Activated T-cell treated with anti-CD3 and anti-CD28 coated beads, Interleukin-2, amount 50 U/mL, for 72 hours (primary cell): ENCODE measurements at regions not wholly inside any gene's neighbourhood (a gene's known extent, or its start where the extent isn't known, plus 50 kb on each side); places are given as distances from the start of the nearest gene placed in this dataset.

ENCODE experiments used
- ATAC-seq, 2 donors: fragments of 150-1000 bp; cut with Tn5 transposase; replicated peaks in 1 of 2; 2 replicates each; pipeline ENCODE4 v1.10.0; 2021; ENCODE audit warnings: moderate library complexity in 2 of 2, mild to moderate bottlenecking in 1 of 2
- DNase-seq, 2 donors: peaks; one replicate each; pipeline ENCODE4 v3.0.0; 2021 to 2022; ENCODE audit warnings: mixed read lengths in 1 of 2
- H3K27ac Mint-ChIP-seq: one replicate; pipeline ENCODE4 v1.8.0; 2022; ENCODE audit warnings: mild to moderate bottlenecking, moderate library complexity, mixed read lengths
- H3K27me3 Mint-ChIP-seq: one replicate; pipeline ENCODE4 v1.8.0; 2022; ENCODE audit warnings: low read depth, mixed read lengths
- H3K36me3 Mint-ChIP-seq, 2 donors: one replicate each; pipeline ENCODE4 v1.8.0; 2022; ENCODE audit warnings: mixed read lengths in 2 of 2, mild to moderate bottlenecking in 1 of 2; ENCODE audit not compliant: insufficient read depth in 2 of 2
- H3K4me1 Mint-ChIP-seq: one replicate; pipeline ENCODE4 v1.8.0; 2022; ENCODE audit warnings: low read depth, mixed read lengths
- H3K4me3 Mint-ChIP-seq, 2 donors: one replicate each; pipeline ENCODE4 v1.8.0; 2022; ENCODE audit warnings: mild to moderate bottlenecking in 2 of 2, mixed read lengths in 2 of 2, moderate library complexity in 2 of 2
- H3K9me3 Mint-ChIP-seq, 2 donors: one replicate each; pipeline ENCODE4 v1.8.0; 2022; ENCODE audit warnings: mixed read lengths in 2 of 2

- no peak overlapping the region for H3K4me3 Mint-ChIP-seq
- H3K27ac Mint-ChIP-seq, result no peak overlapping the region
Observed at GRCh38 chr5:145340099-145340498, 495.0 kb downstream of the PRELID2 start.

GRCh38 chr5:145324767-145325479 is 510.2 kb downstream of the PRELID2 start:
- ATAC-seq, result no peak
- H3K27ac Mint-ChIP-seq, result no peak overlapping the region
- no peaks in the 10 kb centered on the region for H3K27me3 Mint-ChIP-seq
- DNase-seq, result no peak
- no peaks in the 10 kb centered on the region for H3K4me1 Mint-ChIP-seq
- peaks cover 0 to 13% of the 10 kb centered on the region in 2 donors for H3K9me3 Mint-ChIP-seq
- H3K36me3 Mint-ChIP-seq, result no peaks in the 10 kb centered on the region
- H3K4me3 Mint-ChIP-seq, result no peak overlapping the region

More at GRCh38 chr5:145340099-145340498, 495.0 kb downstream of the PRELID2 start:
- ATAC-seq (no peak), DNase-seq (no peak)
- H3K9me3 Mint-ChIP-seq, result peaks cover under 1 to 8% of the 10 kb centered on the region in 2 donors
- H3K4me1 Mint-ChIP-seq, result no peaks in the 10 kb centered on the region
- no peaks in the 10 kb centered on the region for H3K27me3 Mint-ChIP-seq
- H3K36me3 Mint-ChIP-seq, result no peaks in the 10 kb centered on the region

GRCh38 chr5:145324101-145324500 is 511.0 kb downstream of the PRELID2 start:
- H3K9me3 Mint-ChIP-seq, result peaks cover 0 to 5% of the 10 kb centered on the region in 2 donors
- no peak overlapping the region for H3K4me3 Mint-ChIP-seq

DNA sequence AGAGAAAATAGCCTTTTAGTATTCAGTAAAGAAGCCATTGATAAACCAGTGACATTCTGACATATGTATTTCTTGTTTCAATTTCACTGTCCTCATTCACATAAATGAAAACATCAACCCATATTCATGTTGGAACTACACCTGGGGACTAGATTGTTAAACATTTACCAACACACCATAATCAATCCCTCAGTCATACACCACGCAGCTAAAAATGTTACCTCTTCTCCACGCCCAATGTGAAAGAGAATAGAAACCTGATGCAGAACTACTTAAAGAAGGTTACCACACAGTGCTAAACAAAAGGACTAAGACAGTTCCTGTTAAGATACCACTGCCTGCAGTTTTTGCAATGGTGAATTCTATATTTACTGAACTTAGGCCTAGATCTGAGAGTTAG is 518.9 kb downstream of the PRELID2 start:
- H3K36me3 Mint-ChIP-seq, result no peaks in the 10 kb centered on the region
- no peaks in the 10 kb centered on the region for H3K27me3 Mint-ChIP-seq
- no peaks in the 10 kb centered on the region for H3K4me1 Mint-ChIP-seq
- H3K27ac Mint-ChIP-seq, result no peak overlapping the region
- no peak overlapping the region for H3K4me3 Mint-ChIP-seq
- H3K9me3 Mint-ChIP-seq, result peaks cover 3 to 4% of the 10 kb centered on the region in 2 donors
- DNase-seq (no peak), ATAC-seq (no peak)

More at GRCh38 chr5:145324101-145324500, 511.0 kb downstream of the PRELID2 start:
- Mint-ChIP-seq H3K27ac (no peak overlapping the region), H3K27me3 (no peaks in the 10 kb centered on the region), H3K4me1 (no peaks in the 10 kb centered on the region), H3K36me3 (no peaks in the 10 kb centered on the region)
- ATAC-seq (no peak), DNase-seq (no peak)

DNA sequence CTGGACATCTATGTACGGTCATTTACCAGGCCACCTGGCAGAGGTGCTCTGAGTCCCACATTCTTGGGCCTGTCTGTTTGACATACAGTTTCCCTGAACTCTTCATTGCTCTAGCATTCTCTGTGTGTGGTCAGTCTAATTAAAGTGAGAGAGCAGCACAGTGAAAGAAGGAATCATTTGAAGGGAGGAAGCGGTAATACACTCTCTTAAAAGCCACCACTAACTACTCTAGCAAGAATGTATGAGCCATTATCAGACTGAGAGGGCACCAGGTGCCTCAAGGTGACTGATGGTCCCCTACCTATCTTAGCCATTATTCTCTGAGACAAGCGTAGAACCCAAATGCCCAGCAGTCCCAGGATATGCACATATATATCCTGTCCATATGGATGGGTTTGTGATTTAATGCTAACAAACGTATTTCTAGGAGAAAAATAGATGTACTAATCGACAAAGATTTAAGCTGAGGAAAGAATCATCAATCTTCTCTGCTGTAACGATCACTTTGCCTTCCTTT is 527.2 kb downstream of the PRELID2 start:
- no peak for DNase-seq
- Mint-ChIP-seq H3K4me1 (no peaks in the 10 kb centered on the region), H3K27me3 (no peaks in the 10 kb centered on the region), H3K27ac (no peak overlapping the region), H3K9me3 (peaks cover 3 to 5% of the 10 kb centered on the region in 2 donors), H3K36me3 (no peaks in the 10 kb centered on the region), H3K4me3 (no peak overlapping the region)
- no peak for ATAC-seq

DNA sequence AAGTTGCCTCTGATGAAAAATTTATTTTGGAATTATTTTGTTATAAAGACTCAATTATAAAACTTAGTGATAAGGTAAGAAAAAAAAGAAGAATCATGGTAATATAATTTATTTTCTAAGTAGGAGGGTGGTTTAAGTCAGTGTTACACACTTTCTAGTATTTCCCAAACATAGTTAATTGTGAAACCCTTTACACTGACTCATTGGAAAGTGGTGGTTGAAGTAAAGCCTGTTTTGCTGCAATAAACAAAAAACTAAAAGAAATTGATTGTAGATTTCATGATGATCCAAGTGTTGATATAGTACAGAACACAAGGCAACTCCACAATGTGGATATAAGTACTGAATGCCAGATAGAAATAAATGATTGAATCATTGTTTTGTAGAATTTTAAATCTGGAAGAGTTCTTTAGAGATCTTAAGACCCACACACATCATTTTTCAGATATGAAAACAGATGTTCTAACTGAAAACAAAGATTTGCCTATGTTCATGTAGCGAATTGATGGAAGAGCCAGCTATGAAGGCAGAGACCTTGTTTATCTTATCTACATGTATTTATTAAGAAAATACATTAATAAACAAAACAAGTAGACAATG is 539.8 kb downstream of the PRELID2 start:
- Mint-ChIP-seq H3K9me3 (peaks cover 4 to 6% of the 10 kb centered on the region in 2 donors), H3K27ac (no peak overlapping the region)

DNA sequence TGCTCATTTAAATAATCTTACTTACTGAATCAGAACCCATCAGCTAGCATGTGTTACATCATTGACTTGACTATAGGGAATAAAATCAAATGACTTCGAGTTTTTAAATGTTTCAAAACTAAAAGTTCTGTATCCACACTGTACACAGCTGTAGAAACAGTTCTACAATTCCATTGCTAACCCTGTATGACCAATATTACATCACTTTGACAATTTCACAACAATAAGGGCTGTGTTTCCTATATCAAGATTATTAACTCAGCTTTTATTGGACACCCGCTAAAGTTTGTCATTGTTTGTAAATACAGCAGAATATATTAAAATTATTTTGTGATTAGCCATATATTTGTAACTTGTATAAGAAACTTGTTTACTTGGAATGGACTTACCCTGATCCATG is 540.8 kb downstream of the PRELID2 start:
- no peaks in the 10 kb centered on the region for H3K4me1 Mint-ChIP-seq
- ATAC-seq (no peak), DNase-seq (no peak)
- H3K27me3 Mint-ChIP-seq, result no peaks in the 10 kb centered on the region
- no peak overlapping the region for H3K27ac Mint-ChIP-seq
- no peak overlapping the region for H3K4me3 Mint-ChIP-seq
- no peaks in the 10 kb centered on the region for H3K36me3 Mint-ChIP-seq
- peaks cover 3 to 4% of the 10 kb centered on the region in 2 donors for H3K9me3 Mint-ChIP-seq

More for the DNA sequence above, 539.8 kb downstream of the PRELID2 start:
- no peaks in the 10 kb centered on the region for H3K36me3 Mint-ChIP-seq
- ATAC-seq (no peak), DNase-seq (no peak)
- H3K4me1 Mint-ChIP-seq, result no peaks in the 10 kb centered on the region
- no peaks in the 10 kb centered on the region for H3K27me3 Mint-ChIP-seq
- no peak overlapping the region for H3K4me3 Mint-ChIP-seq

GRCh38 chr5:145293716-145294115 is 541.4 kb downstream of the PRELID2 start:
- H3K9me3 Mint-ChIP-seq, result peaks cover 2 to 4% of the 10 kb centered on the region in 2 donors
- H3K4me3 Mint-ChIP-seq, result no peak overlapping the region

DNA sequence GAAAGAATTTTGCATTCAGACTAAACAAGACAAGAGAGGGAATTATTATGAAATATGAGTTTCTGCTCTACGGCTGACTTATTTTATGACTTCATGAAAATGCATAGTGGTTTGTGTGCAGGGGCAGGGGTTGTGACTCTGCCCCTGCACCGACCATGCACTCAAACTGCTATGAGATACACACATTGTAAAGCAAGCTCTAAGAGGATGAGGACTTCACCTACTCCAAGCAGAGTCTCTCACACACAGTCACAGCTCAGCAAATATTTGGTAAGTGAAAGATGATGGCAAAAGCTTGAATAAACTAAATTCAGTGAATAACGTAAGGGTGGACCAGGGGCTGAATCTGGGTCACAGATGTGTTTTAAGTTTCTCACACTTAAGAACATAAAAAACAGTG is 542.9 kb downstream of the PRELID2 start:
- DNase-seq (no peak), ATAC-seq (no peak)
- Mint-ChIP-seq H3K4me1 (no peaks in the 10 kb centered on the region), H3K9me3 (peaks cover 2 to 4% of the 10 kb centered on the region in 2 donors), H3K27me3 (no peaks in the 10 kb centered on the region), H3K27ac (no peak overlapping the region), H3K4me3 (no peak overlapping the region), H3K36me3 (no peaks in the 10 kb centered on the region)

More at GRCh38 chr5:145293716-145294115, 541.4 kb downstream of the PRELID2 start:
- Mint-ChIP-seq H3K36me3 (no peaks in the 10 kb centered on the region), H3K27ac (no peak overlapping the region), H3K27me3 (no peaks in the 10 kb centered on the region), H3K4me1 (no peaks in the 10 kb centered on the region)
- ATAC-seq, result no peak
- no peak for DNase-seq

DNA sequence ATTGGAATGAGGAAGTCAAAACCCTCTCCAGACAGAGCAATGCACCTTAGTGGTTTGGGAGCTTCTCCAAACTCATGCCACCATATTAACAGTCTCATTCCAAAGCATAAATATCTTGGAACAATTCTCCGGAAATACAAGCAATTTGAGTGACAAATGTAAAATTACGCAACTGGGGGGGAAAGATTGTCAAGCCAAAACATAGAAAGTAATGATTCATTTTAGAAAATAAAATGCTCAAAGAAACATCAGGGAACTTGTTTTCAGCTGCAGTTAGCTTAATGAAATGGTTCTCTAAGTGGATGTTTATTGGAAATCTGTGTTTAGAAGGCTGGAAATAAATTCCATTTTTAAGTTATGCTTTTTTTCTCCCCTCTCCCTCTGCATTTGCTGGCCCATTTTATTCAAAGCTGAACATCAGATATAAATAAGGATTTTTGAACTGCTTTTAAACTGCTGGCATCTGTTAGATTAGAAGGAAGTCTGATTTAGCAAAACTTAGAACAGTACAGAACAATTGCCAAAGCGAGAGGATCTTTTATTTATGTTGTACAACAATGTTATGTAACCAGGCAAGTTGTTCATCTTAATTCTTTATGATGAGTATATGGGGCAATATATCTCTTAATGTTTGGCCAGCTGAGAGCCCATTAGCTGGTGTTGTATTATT is 551.9 kb downstream of the PRELID2 start:
- H3K9me3 Mint-ChIP-seq, result no peaks in the 10 kb centered on the region
- no peaks in the 10 kb centered on the region for H3K27me3 Mint-ChIP-seq
- DNase-seq (no peak), ATAC-seq (no peak)
- no peaks in the 10 kb centered on the region for H3K36me3 Mint-ChIP-seq
- no peak overlapping the region for H3K4me3 Mint-ChIP-seq
- H3K27ac Mint-ChIP-seq, result no peak overlapping the region
- no peaks in the 10 kb centered on the region for H3K4me1 Mint-ChIP-seq

DNA sequence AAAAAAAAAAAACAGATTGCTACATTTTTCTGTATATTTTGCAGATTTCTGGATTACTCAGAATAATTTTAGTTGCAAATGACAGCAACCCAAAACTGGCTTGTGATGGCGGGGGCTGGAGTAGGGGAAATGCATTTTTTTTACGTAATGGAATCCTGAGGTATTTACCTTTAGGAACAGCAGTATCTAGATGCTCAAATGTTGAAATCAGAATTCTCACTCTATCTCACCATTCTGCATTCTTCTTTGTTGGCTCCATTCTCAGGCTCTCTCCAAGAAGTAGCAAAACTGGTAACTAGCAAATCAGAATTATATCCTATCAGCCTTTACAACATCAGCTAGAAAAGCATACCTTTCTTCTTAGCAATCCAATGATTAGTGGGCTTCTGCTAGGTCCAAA is 554.3 kb downstream of the PRELID2 start:
- H3K27me3 Mint-ChIP-seq, result no peaks in the 10 kb centered on the region
- no peak overlapping the region for H3K27ac Mint-ChIP-seq
- H3K4me3 Mint-ChIP-seq, result no peak overlapping the region
- H3K36me3 Mint-ChIP-seq, result no peaks in the 10 kb centered on the region
- no peak for DNase-seq
- H3K9me3 Mint-ChIP-seq, result peaks cover 0 to 2% of the 10 kb centered on the region in 2 donors
- ATAC-seq, result no peak
- H3K4me1 Mint-ChIP-seq, result no peaks in the 10 kb centered on the region

GRCh38 chr5:145280214-145280613 is 554.9 kb downstream of the PRELID2 start:
- Mint-ChIP-seq H3K27me3 (no peaks in the 10 kb centered on the region), H3K4me1 (no peaks in the 10 kb centered on the region)

DNA sequence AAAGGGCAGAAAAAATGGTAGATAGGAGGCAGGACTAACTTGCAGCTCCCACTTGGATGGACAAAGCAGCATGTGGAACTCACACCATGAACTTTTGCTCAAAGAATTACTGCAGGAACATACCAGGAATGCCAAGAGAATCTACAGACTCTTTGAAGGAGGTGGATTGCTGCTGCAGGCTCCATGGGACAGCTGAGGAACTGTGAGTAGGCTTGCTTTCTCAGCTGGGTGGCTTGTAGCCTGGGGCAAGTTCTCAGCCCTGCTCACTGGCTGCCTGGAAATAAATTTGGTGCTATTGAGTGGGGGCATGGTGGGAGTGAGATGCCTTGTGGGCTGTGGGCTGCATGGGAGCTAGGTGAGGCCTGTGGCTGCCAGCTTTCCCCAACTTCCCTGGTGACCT is 574.5 kb downstream of the PRELID2 start:
- DNase-seq, result no peak
- H3K36me3 Mint-ChIP-seq, result peaks cover 0 to 2% of the 10 kb centered on the region in 2 donors
- no peak overlapping the region for H3K27ac Mint-ChIP-seq
- no peaks in the 10 kb centered on the region for H3K4me1 Mint-ChIP-seq
- no peaks in the 10 kb centered on the region for H3K27me3 Mint-ChIP-seq
- peaks cover 3 to 8% of the 10 kb centered on the region in 2 donors for H3K9me3 Mint-ChIP-seq
- no peak for ATAC-seq
- H3K4me3 Mint-ChIP-seq, result no peak overlapping the region

More at GRCh38 chr5:145280214-145280613, 554.9 kb downstream of the PRELID2 start:
- no peaks in the 10 kb centered on the region for H3K36me3 Mint-ChIP-seq
- ATAC-seq, result no peak
- no peak overlapping the region for H3K4me3 Mint-ChIP-seq
- no peak overlapping the region for H3K27ac Mint-ChIP-seq
- peaks cover 0 to 2% of the 10 kb centered on the region in 2 donors for H3K9me3 Mint-ChIP-seq
- no peak for DNase-seq
